ENCODE measurements at regions not wholly inside any gene's neighbourhood (a gene's known extent, or its start where the extent isn't known, plus 50 kb on each side); places are given as distances from the start of the nearest gene placed in this dataset.

- DNase-seq (ENCODE audit: low spot score) = no peak
- ATAC-seq (ENCODE audit: low FRiP score) = no peak
- no peak for TF ChIP-seq CTCF (IDR thresholded peaks at IDR 0.05)
Observed at GRCh38 chr12:41923351-41923750, 221.3 kb downstream of the GXYLT1 start.

- ATAC-seq (ENCODE audit: low FRiP score) (no peak), DNase-seq (ENCODE audit: low spot score) (no peak)
- TF ChIP-seq CTCF (IDR thresholded peaks at IDR 0.05) = no peak
Observed at GRCh38 chr12:41920355-41920754, 224.3 kb downstream of the GXYLT1 start.

- no peak for TF ChIP-seq CTCF (IDR thresholded peaks at IDR 0.05)
- ATAC-seq (ENCODE audit: low FRiP score) = no peak
Observed at GRCh38 chr12:41919526-41920261, 225.0 kb downstream of the GXYLT1 start.

GRCh38 chr12:41919048-41919447, 225.6 kb downstream of the GXYLT1 start:
- TF ChIP-seq CTCF (IDR thresholded peaks at IDR 0.05) = no peak
- DNase-seq (ENCODE audit: low spot score) (no peak), ATAC-seq (ENCODE audit: low FRiP score) (no peak)

More at GRCh38 chr12:41919526-41920261, 225.0 kb downstream of the GXYLT1 start:
- no peak for DNase-seq (ENCODE audit: low spot score)

- no peak for ATAC-seq (ENCODE audit: low FRiP score)
- no peak for DNase-seq (ENCODE audit: low spot score)
- TF ChIP-seq CTCF (IDR thresholded peaks at IDR 0.05) = no peak
Observed at GRCh38 chr12:41917938-41918341, 226.7 kb downstream of the GXYLT1 start.

- no peak for DNase-seq (ENCODE audit: low spot score)
- TF ChIP-seq CTCF (IDR thresholded peaks at IDR 0.05) = no peak
- ATAC-seq (ENCODE audit: low FRiP score) = no peak
Observed at GRCh38 chr12:41917181-41917580, 227.5 kb downstream of the GXYLT1 start.
